Left kidney (tissue), 1 donor: ENCODE measurements at regions not wholly inside any gene's neighbourhood (a gene's known extent, or its start where the extent isn't known, plus 50 kb on each side); places are given as distances from the start of the nearest gene placed in this dataset.
A peak's percentile ranks its signal among the peaks of the same experiment; 100 is the strongest.

Experiments used
- DNase-seq: peaks from one replicate; pipeline ENCODE4 v3.0.0-alpha.2; 2013

- DNase-seq, result no peak
These were observed 73.1 kb upstream of the DST start for GRCh38 chr6:56715741-56716140.

GRCh38 chr6:56714982-56715456, 72.3 kb upstream of the DST start:
- no peak for DNase-seq

GRCh38 chr6:56714273-56714672, 71.6 kb upstream of the DST start:
- DNase-seq, result no peak

GRCh38 chr6:56713254-56713672, 70.6 kb upstream of the DST start:
- no peak for DNase-seq

GRCh38 chr6:56710967-56711366, 68.3 kb upstream of the DST start:
- no peak for DNase-seq

GRCh38 chr6:56709650-56710049, 67.0 kb upstream of the DST start:
- no peak for DNase-seq

- DNase-seq, result peak; percentile 28
These were observed 66.3 kb upstream of the DST start for GRCh38 chr6:56708810-56709597.

DNA sequence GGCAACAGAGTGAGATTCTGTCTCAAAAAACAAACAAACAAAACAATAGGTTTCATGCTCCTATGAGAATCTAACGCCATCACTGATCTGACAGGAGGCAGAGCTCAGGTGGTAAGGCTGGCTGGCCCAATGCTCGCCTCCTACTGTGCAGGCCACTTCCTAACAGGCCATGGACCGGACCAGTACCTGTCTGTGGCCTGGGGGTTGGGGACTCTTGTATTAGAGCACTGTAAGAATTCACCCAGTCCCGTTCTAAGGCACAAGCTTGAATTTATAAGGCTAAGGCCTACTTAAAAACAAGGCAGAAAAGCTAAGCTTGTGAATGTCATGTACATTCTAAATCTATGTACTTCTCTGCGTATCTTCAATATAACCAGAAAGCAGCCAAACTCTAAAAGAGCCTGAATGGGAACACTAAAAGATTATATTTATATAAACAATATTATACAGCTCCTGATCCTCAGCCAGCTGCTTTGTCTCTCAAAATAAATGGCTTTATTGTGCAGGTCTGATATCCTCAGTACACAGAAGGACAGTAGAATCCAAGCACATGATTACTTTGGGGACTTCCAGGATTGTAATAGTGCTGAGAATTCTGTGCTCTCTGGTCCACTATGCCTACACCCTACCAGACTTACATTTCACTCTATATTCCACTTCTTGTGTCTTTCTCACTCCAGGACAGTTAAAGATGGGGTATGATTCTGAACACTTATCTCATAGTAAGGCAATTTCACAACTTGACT, 64.5 kb upstream of the DST start:
- DNase-seq, result no peak

GRCh38 chr6:56699066-56699654, 56.5 kb upstream of the DST start:
- DNase-seq, result peak; percentile 24

- no peak for DNase-seq
These were observed 53.0 kb upstream of the DST start for GRCh38 chr6:56695702-56696101.

- DNase-seq, result no peak
These were observed 51.3 kb upstream of the DST start for GRCh38 chr6:56694002-56694401.

- DNase-seq, result no peak
These were observed 50.5 kb upstream of the DST start for GRCh38 chr6:56693246-56693607.

- no peak for DNase-seq
These were observed 50.0 kb upstream of the DST start for GRCh38 chr6:56692523-56693245.
